ENCODE measurements at regions not wholly inside any gene's neighbourhood (a gene's known extent, or its start where the extent isn't known, plus 50 kb on each side); places are given as distances from the start of the nearest gene placed in this dataset.

GRCh38 chr5:168176941-168177340, 114.5 kb upstream of the WWC1 start:
- no peaks in the 10 kb centered on the region for H3K36me3 ChIP-seq
- intact Hi-C loops (cut with DNase I; ENCODE audit: low total_unique reads) = no loop called here
- H3K4me3 ChIP-seq = no peak overlapping the region
- TF ChIP-seq POLR2AphosphoS5 (IDR thresholded peaks at IDR 0.05) = no peak
- TF ChIP-seq, protein P1, sequence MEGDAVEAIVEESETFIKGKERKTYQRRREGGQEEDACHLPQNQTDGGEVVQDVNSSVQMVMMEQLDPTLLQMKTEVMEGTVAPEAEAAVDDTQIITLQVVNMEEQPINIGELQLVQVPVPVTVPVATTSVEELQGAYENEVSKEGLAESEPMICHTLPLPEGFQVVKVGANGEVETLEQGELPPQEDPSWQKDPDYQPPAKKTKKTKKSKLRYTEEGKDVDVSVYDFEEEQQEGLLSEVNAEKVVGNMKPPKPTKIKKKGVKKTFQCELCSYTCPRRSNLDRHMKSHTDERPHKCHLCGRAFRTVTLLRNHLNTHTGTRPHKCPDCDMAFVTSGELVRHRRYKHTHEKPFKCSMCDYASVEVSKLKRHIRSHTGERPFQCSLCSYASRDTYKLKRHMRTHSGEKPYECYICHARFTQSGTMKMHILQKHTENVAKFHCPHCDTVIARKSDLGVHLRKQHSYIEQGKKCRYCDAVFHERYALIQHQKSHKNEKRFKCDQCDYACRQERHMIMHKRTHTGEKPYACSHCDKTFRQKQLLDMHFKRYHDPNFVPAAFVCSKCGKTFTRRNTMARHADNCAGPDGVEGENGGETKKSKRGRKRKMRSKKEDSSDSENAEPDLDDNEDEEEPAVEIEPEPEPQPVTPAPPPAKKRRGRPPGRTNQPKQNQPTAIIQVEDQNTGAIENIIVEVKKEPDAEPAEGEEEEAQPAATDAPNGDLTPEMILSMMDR (IDR thresholded peaks at IDR 0.05 in 8 of 11, conservative IDR thresholded peaks at IDR 0.05 in 3 of 11) = no peak
- no peak for TF ChIP-seq POLR2A (IDR thresholded peaks at IDR 0.05)
- WGBS, 5 donors = 62 to 84% (median 69%) methylated on average over 3 of the region's 3 CpGs
- no peaks in the 10 kb centered on the region for H3K4me1 ChIP-seq
- H3K9me3 ChIP-seq = no peaks in the 10 kb centered on the region
- H3K27me3 ChIP-seq (replicated peaks in 1 of 7) = no peaks in the 10 kb centered on the region
- no peak overlapping the region for H3K27ac ChIP-seq
- DNase-seq = no peak

DNA sequence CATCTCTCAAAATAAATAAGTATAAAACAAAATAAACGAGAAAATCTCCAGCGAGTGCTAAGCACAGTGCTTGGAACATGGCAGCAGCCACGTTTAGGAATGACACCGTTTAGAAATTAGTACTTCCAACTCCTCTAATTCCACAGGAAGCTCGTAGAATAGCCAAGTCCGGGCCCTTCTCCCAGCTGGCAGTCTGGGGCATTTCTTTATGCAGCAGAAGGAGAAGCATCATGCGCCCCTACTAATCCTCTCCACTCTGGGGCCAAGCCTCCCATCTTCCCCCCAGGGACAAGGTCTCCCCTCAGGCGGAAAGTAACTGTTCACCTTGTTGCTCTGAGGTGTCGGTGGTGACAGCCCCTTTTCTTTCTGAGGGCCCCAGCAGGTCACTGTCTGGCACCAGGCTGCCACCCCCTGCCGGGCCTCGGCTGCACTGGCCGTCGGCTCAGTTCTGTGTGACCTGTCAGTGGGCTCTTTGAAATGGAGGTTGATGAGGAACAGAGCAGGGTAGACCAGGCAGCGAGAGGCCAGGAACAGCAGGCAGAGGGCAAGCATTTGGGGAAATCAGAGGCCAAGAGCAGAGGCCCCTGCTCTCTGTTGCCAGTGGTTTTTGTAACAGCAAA, 113.5 kb upstream of the WWC1 start:
- intact Hi-C loops (cut with DNase I; ENCODE audit: low total_unique reads) = no loop called here
- H3K4me3 ChIP-seq = no peak overlapping the region
- no peak for TF ChIP-seq POLR2AphosphoS5 (IDR thresholded peaks at IDR 0.05)
- no peak overlapping the region for H3K27ac ChIP-seq
- 61 to 78% (median 73%) methylated on average over 14 of the region's 14 CpGs for WGBS, 5 donors
- H3K4me1 ChIP-seq = no peaks in the 10 kb centered on the region
- no peaks in the 10 kb centered on the region for H3K9me3 ChIP-seq
- no peaks in the 10 kb centered on the region for H3K27me3 ChIP-seq (replicated peaks in 1 of 7)
- no peaks in the 10 kb centered on the region for H3K36me3 ChIP-seq
- DNase-seq = no peak

GRCh38 chr5:168179192-168179593, 112.3 kb upstream of the WWC1 start:
- Histone ChIP-seq H3K4me3 (no peak overlapping the region), H3K4me1 (no peaks in the 10 kb centered on the region), H3K36me3 (no peaks in the 10 kb centered on the region), H3K27ac (no peak overlapping the region), H3K9me3 (no peaks in the 10 kb centered on the region), H3K27me3 (replicated peaks in 1 of 7) (no peaks in the 10 kb centered on the region)
- TF ChIP-seq, protein P1 (IDR thresholded peaks at IDR 0.05 in 8 of 11, conservative IDR thresholded peaks at IDR 0.05 in 3 of 11) = no peak
- TF ChIP-seq POLR2AphosphoS5 (IDR thresholded peaks at IDR 0.05) = no peak
- TF ChIP-seq POLR2A (IDR thresholded peaks at IDR 0.05) = no peak
- DNase-seq = no peak
- 30 to 69% (median 48%) methylated on average over 1 of the region's 1 CpG for WGBS, 5 donors
- intact Hi-C loops (cut with DNase I; ENCODE audit: low total_unique reads) = no loop called here

- no peak for DNase-seq
- no peak overlapping the region for H3K27ac ChIP-seq
- intact Hi-C loops (cut with DNase I; ENCODE audit: low total_unique reads) = no loop called here
- no peak overlapping the region for H3K4me3 ChIP-seq
- no peak for TF ChIP-seq POLR2AphosphoS5 (IDR thresholded peaks at IDR 0.05)
- TF ChIP-seq, protein P1 (IDR thresholded peaks at IDR 0.05 in 8 of 11, conservative IDR thresholded peaks at IDR 0.05 in 3 of 11) = no peak
- TF ChIP-seq POLR2A (IDR thresholded peaks at IDR 0.05) = no peak
- no peaks in the 10 kb centered on the region for H3K9me3 ChIP-seq
- no peaks in the 10 kb centered on the region for H3K36me3 ChIP-seq
- H3K4me1 ChIP-seq = no peaks in the 10 kb centered on the region
- 73 to 86% (median 82%) methylated on average over 6 of the region's 6 CpGs for WGBS, 5 donors
- H3K27me3 ChIP-seq (replicated peaks in 1 of 7) = no peaks in the 10 kb centered on the region
Observed at GRCh38 chr5:168182269-168182668, 109.2 kb upstream of the WWC1 start.

DNA sequence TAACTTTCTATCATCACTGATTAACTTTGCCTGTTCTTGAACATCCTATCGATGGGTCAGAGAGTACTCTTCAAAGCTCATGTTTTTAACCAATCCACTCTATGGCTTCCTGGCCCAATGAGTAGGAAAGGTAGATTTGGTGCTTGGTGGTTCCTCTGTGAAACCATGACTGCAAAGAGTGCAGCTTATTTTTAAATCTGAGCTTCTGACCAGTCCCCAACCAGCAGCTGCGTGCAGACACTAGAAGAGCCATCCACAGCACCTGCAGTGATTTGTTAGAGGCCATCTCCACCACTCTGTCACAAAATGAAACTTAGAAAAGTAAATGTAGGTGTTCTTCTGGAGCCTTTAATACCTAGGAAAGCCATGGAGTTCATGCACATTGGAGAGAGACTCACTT, 107.3 kb upstream of the WWC1 start:
- Histone ChIP-seq H3K27ac (no peak overlapping the region), H3K4me3 (no peak overlapping the region), H3K36me3 (no peaks in the 10 kb centered on the region), H3K4me1 (no peaks in the 10 kb centered on the region), H3K9me3 (no peaks in the 10 kb centered on the region), H3K27me3 (replicated peaks in 1 of 7) (no peaks in the 10 kb centered on the region)
- intact Hi-C loops (cut with DNase I; ENCODE audit: low total_unique reads) = no loop called here
- no peak for TF ChIP-seq POLR2A (IDR thresholded peaks at IDR 0.05)
- no peak for TF ChIP-seq POLR2AphosphoS5 (IDR thresholded peaks at IDR 0.05)
- TF ChIP-seq, protein P1 (IDR thresholded peaks at IDR 0.05 in 8 of 11, conservative IDR thresholded peaks at IDR 0.05 in 3 of 11) = no peak
- DNase-seq = no peak
- 83 to 97% (median 91%) methylated on average over 2 of the region's 2 CpGs for WGBS, 5 donors
